ENCODE measurements at regions not wholly inside any gene's neighbourhood (a gene's known extent, or its start where the extent isn't known, plus 50 kb on each side); places are given as distances from the start of the nearest gene placed in this dataset.

DNA sequence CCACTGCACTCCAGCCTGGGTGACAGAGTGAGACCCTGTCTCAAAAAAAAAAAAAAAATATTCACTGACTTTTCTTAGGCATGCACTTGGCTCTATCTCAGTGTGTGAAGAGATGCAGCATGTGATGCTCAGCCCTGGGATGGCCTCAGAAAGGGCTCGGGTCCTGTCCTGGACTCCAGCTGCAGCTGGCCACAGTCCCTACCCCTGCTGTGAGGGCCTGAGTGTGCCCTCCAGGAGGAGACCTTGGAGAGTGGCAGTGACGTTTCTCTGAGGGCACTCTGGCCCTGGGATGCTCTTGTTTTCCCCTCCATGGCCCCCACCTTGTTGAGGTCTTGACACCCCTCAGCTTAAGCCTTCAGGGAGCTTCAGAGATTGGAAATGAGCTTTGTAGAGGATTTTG, 81.9 kb upstream of the POU3F1 start (continued):
- TF ChIP-seq ZNF462 (CRISPR knock-in tag; IDR thresholded peaks at IDR 0.05) = no peak
- no peak for TF ChIP-seq STAT1 (IDR thresholded peaks at IDR 0.05; ENCODE audit: unreplicated experiment)

GRCh38 chr1:38127428-38127827, 80.8 kb upstream of the POU3F1 start:
- no peaks in the 10 kb centered on the region for H3K36me3 Mint-ChIP-seq (ENCODE audit: low read depth)
- TF ChIP-seq, protein P1, sequence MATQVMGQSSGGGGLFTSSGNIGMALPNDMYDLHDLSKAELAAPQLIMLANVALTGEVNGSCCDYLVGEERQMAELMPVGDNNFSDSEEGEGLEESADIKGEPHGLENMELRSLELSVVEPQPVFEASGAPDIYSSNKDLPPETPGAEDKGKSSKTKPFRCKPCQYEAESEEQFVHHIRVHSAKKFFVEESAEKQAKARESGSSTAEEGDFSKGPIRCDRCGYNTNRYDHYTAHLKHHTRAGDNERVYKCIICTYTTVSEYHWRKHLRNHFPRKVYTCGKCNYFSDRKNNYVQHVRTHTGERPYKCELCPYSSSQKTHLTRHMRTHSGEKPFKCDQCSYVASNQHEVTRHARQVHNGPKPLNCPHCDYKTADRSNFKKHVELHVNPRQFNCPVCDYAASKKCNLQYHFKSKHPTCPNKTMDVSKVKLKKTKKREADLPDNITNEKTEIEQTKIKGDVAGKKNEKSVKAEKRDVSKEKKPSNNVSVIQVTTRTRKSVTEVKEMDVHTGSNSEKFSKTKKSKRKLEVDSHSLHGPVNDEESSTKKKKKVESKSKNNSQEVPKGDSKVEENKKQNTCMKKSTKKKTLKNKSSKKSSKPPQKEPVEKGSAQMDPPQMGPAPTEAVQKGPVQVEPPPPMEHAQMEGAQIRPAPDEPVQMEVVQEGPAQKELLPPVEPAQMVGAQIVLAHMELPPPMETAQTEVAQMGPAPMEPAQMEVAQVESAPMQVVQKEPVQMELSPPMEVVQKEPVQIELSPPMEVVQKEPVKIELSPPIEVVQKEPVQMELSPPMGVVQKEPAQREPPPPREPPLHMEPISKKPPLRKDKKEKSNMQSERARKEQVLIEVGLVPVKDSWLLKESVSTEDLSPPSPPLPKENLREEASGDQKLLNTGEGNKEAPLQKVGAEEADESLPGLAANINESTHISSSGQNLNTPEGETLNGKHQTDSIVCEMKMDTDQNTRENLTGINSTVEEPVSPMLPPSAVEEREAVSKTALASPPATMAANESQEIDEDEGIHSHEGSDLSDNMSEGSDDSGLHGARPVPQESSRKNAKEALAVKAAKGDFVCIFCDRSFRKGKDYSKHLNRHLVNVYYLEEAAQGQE (IDR thresholded peaks at IDR 0.05; ENCODE audit: unreplicated experiment) = no peak
- TF ChIP-seq EZH2 (IDR thresholded peaks at IDR 0.05; ENCODE audit: low read depth, unreplicated experiment) = no peak
- no peak for TF ChIP-seq ZNF331 (CRISPR knock-in tag; IDR thresholded peaks at IDR 0.05; ENCODE audit: low read depth)
- no peak for TF ChIP-seq EZH2phosphoT487 (IDR thresholded peaks at IDR 0.05; ENCODE audit: unreplicated experiment)
- no peak for TF ChIP-seq STAT1 (IDR thresholded peaks at IDR 0.05; ENCODE audit: unreplicated experiment)
- TF ChIP-seq POLR2AphosphoS5 (IDR thresholded peaks at IDR 0.05; ENCODE audit: low read depth) = no peak
- Histone ChIP-seq H4K20me1 (replicated peaks; ENCODE audit: insufficient read depth) (no peaks in the 10 kb centered on the region), H2AFZ (no peak overlapping the region), H3K9me2 (ENCODE audit: insufficient read depth) (no peaks in the 10 kb centered on the region), H3K4me3 (no peak overlapping the region), H3K27ac (ENCODE audit: low read depth) (no peak overlapping the region), H3K36me3 (ENCODE audit: insufficient read depth) (no peaks in the 10 kb centered on the region), H3K4me1 (ENCODE audit: insufficient read depth) (0 out of 2 replicates have a peak, but pooled peaks cover 3% of the 10 kb centered on the region), H3K4me2 (no peak overlapping the region), H3F3A (replicated peaks; ENCODE audit: low read depth) (no peaks in the 10 kb centered on the region), H3K27me3 (ENCODE audit: insufficient read depth) (no peaks in the 10 kb centered on the region), H3K79me2 (replicated peaks; ENCODE audit: insufficient read depth) (no peaks in the 10 kb centered on the region)
- ATAC-seq (no peak), DNase-seq (ENCODE audit: low spot score) (no peak)
- H3K27me3 Mint-ChIP-seq (ENCODE audit: insufficient read depth, low read depth, poor library complexity) = peaks cover 26% of the 10 kb centered on the region
- H3K4me3 Mint-ChIP-seq = no peak overlapping the region
- no peaks in the 10 kb centered on the region for H3K9me3 Mint-ChIP-seq
- no peak overlapping the region for H3K27ac Mint-ChIP-seq
- H3K4me1 Mint-ChIP-seq = peaks cover 31% of the 10 kb centered on the region

All from GM23338 (cell line).